ENCODE measurements at regions not wholly inside any gene's neighbourhood (a gene's known extent, or its start where the extent isn't known, plus 50 kb on each side); places are given as distances from the start of the nearest gene placed in this dataset.

GRCh38 chr4:57905965-57906364 lies 795.8 kb upstream of the IGFBP7 start:
- Mint-ChIP-seq H3K4me3 (no peak overlapping the region), H3K4me1 (no peaks in the 10 kb centered on the region), H3K27ac (no peak overlapping the region), H3K9me3 (peaks cover 22% of the 10 kb centered on the region), H3K27me3 (no peaks in the 10 kb centered on the region), H3K36me3 (ENCODE audit: low read depth) (no peaks in the 10 kb centered on the region)
- ATAC-seq (replicated peaks), result no peak

DNA sequence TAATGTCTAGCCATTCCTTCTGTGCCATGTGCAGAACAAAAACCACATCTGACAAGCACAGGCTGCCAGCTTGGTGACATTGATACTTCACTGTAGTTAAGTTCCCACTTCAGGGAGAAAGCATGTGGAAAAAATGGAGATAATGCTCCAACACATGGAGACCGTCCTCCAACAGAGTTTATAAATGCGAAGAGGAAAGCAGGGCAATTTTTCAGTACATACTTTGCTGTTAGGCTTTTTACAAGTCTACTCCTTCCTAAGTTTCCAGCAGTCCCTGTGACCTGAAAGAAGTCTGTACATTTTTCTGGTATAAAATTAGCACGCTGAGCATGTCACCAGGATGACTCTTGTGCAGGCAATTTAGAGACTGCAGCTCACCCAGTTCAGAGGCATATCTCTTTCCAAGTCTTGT lies 766.9 kb upstream of the IGFBP7 start:
- Mint-ChIP-seq H3K36me3 (ENCODE audit: low read depth) (no peaks in the 10 kb centered on the region), H3K27ac (no peak overlapping the region), H3K4me1 (no peaks in the 10 kb centered on the region), H3K9me3 (peaks cover 14% of the 10 kb centered on the region), H3K4me3 (no peak overlapping the region), H3K27me3 (no peaks in the 10 kb centered on the region)
- no peak for ATAC-seq (replicated peaks)

DNA sequence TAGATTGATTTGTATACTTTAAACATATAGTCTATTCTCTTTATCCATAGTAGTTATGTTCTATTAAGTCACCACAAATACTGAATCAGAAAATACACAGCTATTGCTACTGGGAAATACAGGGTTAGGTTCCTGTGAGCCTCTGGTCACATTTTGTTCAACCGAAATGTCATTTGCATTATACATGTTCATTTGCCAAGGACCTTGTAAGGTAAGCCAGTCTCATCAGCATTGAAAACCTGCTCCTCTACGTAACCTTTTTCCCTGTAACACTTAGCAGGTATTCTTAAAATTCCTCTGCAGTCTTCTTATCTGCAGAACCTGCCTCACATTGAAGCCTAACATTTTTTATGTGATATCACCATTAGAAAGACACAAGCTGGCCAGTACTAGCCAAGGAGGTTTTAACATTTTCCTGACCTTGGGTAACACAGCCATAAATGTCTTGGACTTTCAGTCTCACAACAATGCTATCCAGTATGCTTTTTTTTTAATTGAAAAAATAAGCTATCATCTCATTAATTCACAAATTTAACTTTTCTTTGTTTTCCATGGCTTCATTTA lies 765.7 kb upstream of the IGFBP7 start:
- H3K9me3 Mint-ChIP-seq, result peaks cover 9% of the 10 kb centered on the region
- no peaks in the 10 kb centered on the region for H3K4me1 Mint-ChIP-seq
- no peak overlapping the region for H3K27ac Mint-ChIP-seq
- no peaks in the 10 kb centered on the region for H3K36me3 Mint-ChIP-seq (ENCODE audit: low read depth)
- H3K27me3 Mint-ChIP-seq, result no peaks in the 10 kb centered on the region
- H3K4me3 Mint-ChIP-seq, result no peak overlapping the region
- no peak for ATAC-seq (replicated peaks)

DNA sequence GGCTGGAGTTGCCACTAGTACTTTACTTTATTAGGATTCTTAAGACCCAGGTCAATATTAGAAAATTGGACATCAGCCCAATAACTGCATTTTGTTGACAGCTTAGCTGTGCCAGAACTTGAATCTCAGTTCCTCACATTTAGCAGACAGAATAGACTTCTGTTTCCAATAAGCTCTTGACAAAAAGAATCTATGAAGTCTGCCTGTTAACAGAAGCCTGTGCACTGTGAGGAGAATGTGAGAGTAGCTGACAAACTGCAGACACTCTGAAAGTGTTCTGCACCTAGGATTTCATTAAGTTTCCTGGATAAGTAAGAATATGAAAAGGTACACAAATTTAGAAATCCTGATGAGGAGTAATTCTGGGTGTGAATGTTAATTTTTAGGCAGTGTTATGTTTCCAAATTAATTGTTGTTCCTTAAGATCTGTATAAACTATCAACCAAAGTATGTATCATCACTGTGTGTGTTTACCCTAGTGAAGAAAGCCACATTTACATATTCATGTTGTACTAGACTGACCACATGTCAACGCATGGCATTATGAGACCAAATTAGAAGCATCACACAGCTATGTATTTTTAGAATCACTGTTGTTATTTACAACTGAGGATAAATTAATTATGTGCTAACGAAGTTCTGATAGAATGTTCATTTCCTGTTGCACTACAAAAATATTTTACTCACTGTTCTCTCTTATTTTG lies 756.4 kb upstream of the IGFBP7 start:
- H3K27ac Mint-ChIP-seq, result no peak overlapping the region
- H3K4me3 Mint-ChIP-seq, result no peak overlapping the region
- H3K36me3 Mint-ChIP-seq (ENCODE audit: low read depth), result no peaks in the 10 kb centered on the region
- no peaks in the 10 kb centered on the region for H3K4me1 Mint-ChIP-seq
- no peaks in the 10 kb centered on the region for H3K27me3 Mint-ChIP-seq
- H3K9me3 Mint-ChIP-seq, result peaks cover 9% of the 10 kb centered on the region
- ATAC-seq (replicated peaks), result no peak

- H3K27me3 Mint-ChIP-seq, result no peaks in the 10 kb centered on the region
These were observed 755.1 kb upstream of the IGFBP7 start for GRCh38 chr4:57865264-57865663.

GRCh38 chr4:57854748-57855147 lies 744.6 kb upstream of the IGFBP7 start:
- ATAC-seq (replicated peaks), result no peak
- Mint-ChIP-seq H3K36me3 (ENCODE audit: low read depth) (no peaks in the 10 kb centered on the region), H3K27ac (no peak overlapping the region), H3K9me3 (peaks cover 4% of the 10 kb centered on the region), H3K27me3 (no peaks in the 10 kb centered on the region), H3K4me3 (no peak overlapping the region), H3K4me1 (no peaks in the 10 kb centered on the region)

More at GRCh38 chr4:57865264-57865663, 755.1 kb upstream of the IGFBP7 start:
- H3K36me3 Mint-ChIP-seq (ENCODE audit: low read depth), result no peaks in the 10 kb centered on the region
- no peaks in the 10 kb centered on the region for H3K4me1 Mint-ChIP-seq
- H3K27ac Mint-ChIP-seq, result no peak overlapping the region
- no peak overlapping the region for H3K4me3 Mint-ChIP-seq
- H3K9me3 Mint-ChIP-seq, result peaks cover 13% of the 10 kb centered on the region
- ATAC-seq (replicated peaks), result no peak

- Mint-ChIP-seq H3K27ac (no peak overlapping the region), H3K4me1 (no peaks in the 10 kb centered on the region), H3K27me3 (no peaks in the 10 kb centered on the region), H3K36me3 (ENCODE audit: low read depth) (no peaks in the 10 kb centered on the region), H3K4me3 (no peak overlapping the region), H3K9me3 (peaks cover 11% of the 10 kb centered on the region)
- no peak for ATAC-seq (replicated peaks)
These were observed 740.0 kb upstream of the IGFBP7 start for GRCh38 chr4:57850141-57850540.

GRCh38 chr4:57832083-57832482 lies 721.9 kb upstream of the IGFBP7 start:
- Mint-ChIP-seq H3K9me3 (peaks cover 27% of the 10 kb centered on the region), H3K4me3 (no peak overlapping the region), H3K4me1 (no peaks in the 10 kb centered on the region), H3K27ac (no peak overlapping the region), H3K27me3 (no peaks in the 10 kb centered on the region), H3K36me3 (ENCODE audit: low read depth) (no peaks in the 10 kb centered on the region)
- ATAC-seq (replicated peaks), result no peak

- no peaks in the 10 kb centered on the region for H3K36me3 Mint-ChIP-seq (ENCODE audit: low read depth)
- H3K4me3 Mint-ChIP-seq, result no peak overlapping the region
- ATAC-seq (replicated peaks), result no peak
- no peak overlapping the region for H3K27ac Mint-ChIP-seq
- H3K27me3 Mint-ChIP-seq, result no peaks in the 10 kb centered on the region
- H3K9me3 Mint-ChIP-seq, result peaks cover 3% of the 10 kb centered on the region
- no peaks in the 10 kb centered on the region for H3K4me1 Mint-ChIP-seq
These were observed 679.5 kb upstream of the IGFBP7 start for GRCh38 chr4:57789666-57790065.

DNA sequence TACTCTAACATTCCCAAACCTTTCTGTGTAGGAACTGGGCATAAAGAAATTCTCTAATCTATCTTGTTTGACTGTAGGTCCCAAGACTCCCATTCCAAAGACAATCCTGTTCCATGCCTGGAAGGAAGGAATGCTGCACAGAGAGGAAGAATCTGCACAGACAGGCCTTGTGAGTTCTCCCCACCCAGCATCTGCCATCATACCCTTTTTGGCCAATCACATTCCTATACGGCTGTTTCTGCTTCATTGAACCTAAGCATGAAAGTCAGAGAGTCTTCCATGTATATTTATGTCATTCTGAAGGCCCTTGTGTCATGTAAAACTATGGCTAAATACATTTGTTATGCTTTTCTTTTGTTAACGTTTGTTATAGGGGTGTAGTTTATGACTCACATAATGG lies 667.7 kb upstream of the IGFBP7 start:
- no peak for ATAC-seq (replicated peaks)
- Mint-ChIP-seq H3K9me3 (peaks cover 20% of the 10 kb centered on the region), H3K4me1 (no peaks in the 10 kb centered on the region), H3K4me3 (no peak overlapping the region), H3K27me3 (no peaks in the 10 kb centered on the region), H3K27ac (no peak overlapping the region), H3K36me3 (ENCODE audit: low read depth) (no peaks in the 10 kb centered on the region)

- no peaks in the 10 kb centered on the region for H3K27me3 Mint-ChIP-seq
- no peak overlapping the region for H3K4me3 Mint-ChIP-seq
- H3K9me3 Mint-ChIP-seq, result peaks cover 15% of the 10 kb centered on the region
- ATAC-seq (replicated peaks), result no peak
- no peak overlapping the region for H3K27ac Mint-ChIP-seq
- H3K36me3 Mint-ChIP-seq (ENCODE audit: low read depth), result no peaks in the 10 kb centered on the region
- H3K4me1 Mint-ChIP-seq, result no peaks in the 10 kb centered on the region
These were observed 664.5 kb upstream of the IGFBP7 start for GRCh38 chr4:57774681-57775080.

GRCh38 chr4:57774171-57774570 lies 664.0 kb upstream of the IGFBP7 start:
- Mint-ChIP-seq H3K27me3 (no peaks in the 10 kb centered on the region), H3K4me1 (no peaks in the 10 kb centered on the region), H3K27ac (no peak overlapping the region), H3K9me3 (peaks cover 14% of the 10 kb centered on the region), H3K4me3 (no peak overlapping the region), H3K36me3 (ENCODE audit: low read depth) (no peaks in the 10 kb centered on the region)
- no peak for ATAC-seq (replicated peaks)

- Mint-ChIP-seq H3K9me3 (peaks cover 4% of the 10 kb centered on the region), H3K36me3 (ENCODE audit: low read depth) (no peaks in the 10 kb centered on the region), H3K4me3 (no peak overlapping the region), H3K27ac (no peak overlapping the region), H3K27me3 (no peaks in the 10 kb centered on the region), H3K4me1 (no peaks in the 10 kb centered on the region)
- ATAC-seq (replicated peaks), result no peak
These were observed 656.2 kb upstream of the IGFBP7 start for GRCh38 chr4:57766341-57766740.

DNA sequence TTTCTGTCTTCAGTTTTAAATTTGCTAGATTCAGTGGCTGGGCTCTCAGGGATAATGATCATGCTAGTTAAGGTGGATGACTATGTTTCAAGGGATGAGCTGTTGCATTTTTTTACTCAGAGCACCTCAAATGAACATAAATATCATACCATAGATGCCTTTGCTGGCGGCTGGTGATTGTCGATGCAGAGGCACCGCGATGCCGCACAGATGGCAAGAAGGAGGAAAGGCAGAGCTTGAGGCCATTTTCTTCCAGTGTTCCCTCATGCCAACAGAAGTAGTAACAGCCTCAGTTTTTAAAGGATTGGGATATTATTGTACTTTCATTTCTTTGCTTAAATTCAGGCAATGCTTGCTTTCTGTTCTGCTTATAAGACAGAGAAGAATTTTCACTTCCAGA lies 654.7 kb upstream of the IGFBP7 start:
- H3K27me3 Mint-ChIP-seq, result no peaks in the 10 kb centered on the region
- H3K4me1 Mint-ChIP-seq, result no peaks in the 10 kb centered on the region
- ATAC-seq (replicated peaks), result no peak
- no peaks in the 10 kb centered on the region for H3K36me3 Mint-ChIP-seq (ENCODE audit: low read depth)
- peaks cover 10% of the 10 kb centered on the region for H3K9me3 Mint-ChIP-seq
- H3K27ac Mint-ChIP-seq, result no peak overlapping the region
- H3K4me3 Mint-ChIP-seq, result no peak overlapping the region

- Mint-ChIP-seq H3K9me3 (peaks cover 10% of the 10 kb centered on the region), H3K4me1 (no peaks in the 10 kb centered on the region), H3K36me3 (ENCODE audit: low read depth) (no peaks in the 10 kb centered on the region), H3K27ac (no peak overlapping the region), H3K27me3 (no peaks in the 10 kb centered on the region), H3K4me3 (no peak overlapping the region)
- ATAC-seq (replicated peaks), result no peak
These were observed 652.9 kb upstream of the IGFBP7 start for GRCh38 chr4:57763070-57763469.

Data from activated T-helper 17 cell treated with anti-CD3 and anti-CD28 coated beads, Interleukin-2, amount 50 U/mL, for 72 hours (primary cell).